KMS-11 (cell line): ENCODE measurements at regions not wholly inside any gene's neighbourhood (a gene's known extent, or its start where the extent isn't known, plus 50 kb on each side); places are given as distances from the start of the nearest gene placed in this dataset.

Experiments used
- H2AFZ ChIP-seq: fragments of 200-600 bp; sonication (generic); 2 replicates; pipeline ENCODE4 v1.6.1; 2016; ENCODE audit warnings: antibody characterized with exemption, mixed run types, low read depth
- H3K27ac ChIP-seq: fragments of 200-600 bp; sonication (generic); 2 replicates; pipeline ENCODE4 v1.6.1; 2016; ENCODE audit warnings: mild to moderate bottlenecking, mixed run types
- H3K27me3 ChIP-seq: fragments of 200-600 bp; sonication (generic); 2 replicates; pipeline ENCODE4 v1.6.1; 2017; ENCODE audit warnings: mild to moderate bottlenecking, low read depth, mixed run types, moderate library complexity; ENCODE audit not compliant: insufficient read depth
- H3K36me3 ChIP-seq: fragments of 200-600 bp; sonication (generic); 2 replicates; pipeline ENCODE4 v1.6.1; 2017; ENCODE audit warnings: mild to moderate bottlenecking, mixed run types; ENCODE audit not compliant: insufficient read depth
- H3K4me1 ChIP-seq: fragments of 200-600 bp; sonication (generic); 2 replicates; pipeline ENCODE4 v1.6.1; 2016; ENCODE audit warnings: mild to moderate bottlenecking, low read depth, mixed run types; ENCODE audit not compliant: poor library complexity, severe bottlenecking
- H3K4me2 ChIP-seq: fragments of 200-600 bp; sonication (generic); 2 replicates; pipeline ENCODE4 v1.7.0; 2016; ENCODE audit warnings: mild to moderate bottlenecking, mixed run types
- H3K4me3 ChIP-seq: fragments of 200-600 bp; sonication (generic); IDR thresholded peaks from 2 replicates; pipeline ENCODE4 v1.6.1; 2017; ENCODE audit warnings: low read depth, low read length, mixed read lengths; ENCODE audit not compliant: insufficient read depth
- H3K79me2 ChIP-seq: fragments of 200-600 bp; sonication (generic); 2 replicates; pipeline ENCODE4 v1.6.1; 2016; ENCODE audit warnings: low read depth, mixed run types; ENCODE audit not compliant: insufficient read depth
- H3K9ac ChIP-seq: fragments of 200-600 bp; sonication (generic); 2 replicates; pipeline ENCODE4 v1.6.1; 2016; ENCODE audit warnings: mild to moderate bottlenecking, mixed run types
- H4K20me1 ChIP-seq: fragments of 200-600 bp; sonication (generic); 2 replicates; pipeline ENCODE4 v1.6.1; 2016; ENCODE audit warnings: mild to moderate bottlenecking, mixed run types; ENCODE audit not compliant: insufficient read depth
- TF ChIP-seq, protein P1 (sequence below): fragments of 200-600 bp; sonication (generic); conservative IDR thresholded peaks from 2 replicates; pipeline ENCODE4 v1.6.1; 2017; ENCODE audit warnings: low read depth, mild to moderate bottlenecking, antibody characterized with exemption, low read length, moderate library complexity, mixed read lengths

DNA sequence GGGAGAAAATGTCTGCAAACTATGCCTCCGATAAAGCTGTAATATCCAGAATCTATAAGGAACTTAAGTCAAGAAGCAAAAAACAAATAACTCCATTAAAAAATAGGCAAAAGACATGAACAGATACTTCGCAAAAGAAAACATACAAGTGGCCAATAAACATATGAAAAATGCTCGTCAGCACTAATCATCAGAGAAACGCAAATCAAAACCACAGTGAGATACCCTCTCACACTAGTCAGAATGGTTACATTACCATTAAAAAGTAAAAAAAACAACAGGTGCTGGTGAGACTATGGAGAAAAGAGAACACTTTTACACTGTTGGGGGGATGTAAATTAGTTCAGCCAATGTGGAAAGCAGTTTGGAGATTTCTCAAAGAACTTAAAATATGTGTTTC is 498.5 kb upstream of the GRM7 start:
- no peaks in the 10 kb centered on the region for H4K20me1 ChIP-seq
- H3K27ac ChIP-seq: no peak overlapping the region
- no peak overlapping the region for H3K4me2 ChIP-seq
- no peaks in the 10 kb centered on the region for H3K27me3 ChIP-seq
- H3K79me2 ChIP-seq: no peaks in the 10 kb centered on the region
- no peak overlapping the region for H2AFZ ChIP-seq
- TF ChIP-seq, protein P1, sequence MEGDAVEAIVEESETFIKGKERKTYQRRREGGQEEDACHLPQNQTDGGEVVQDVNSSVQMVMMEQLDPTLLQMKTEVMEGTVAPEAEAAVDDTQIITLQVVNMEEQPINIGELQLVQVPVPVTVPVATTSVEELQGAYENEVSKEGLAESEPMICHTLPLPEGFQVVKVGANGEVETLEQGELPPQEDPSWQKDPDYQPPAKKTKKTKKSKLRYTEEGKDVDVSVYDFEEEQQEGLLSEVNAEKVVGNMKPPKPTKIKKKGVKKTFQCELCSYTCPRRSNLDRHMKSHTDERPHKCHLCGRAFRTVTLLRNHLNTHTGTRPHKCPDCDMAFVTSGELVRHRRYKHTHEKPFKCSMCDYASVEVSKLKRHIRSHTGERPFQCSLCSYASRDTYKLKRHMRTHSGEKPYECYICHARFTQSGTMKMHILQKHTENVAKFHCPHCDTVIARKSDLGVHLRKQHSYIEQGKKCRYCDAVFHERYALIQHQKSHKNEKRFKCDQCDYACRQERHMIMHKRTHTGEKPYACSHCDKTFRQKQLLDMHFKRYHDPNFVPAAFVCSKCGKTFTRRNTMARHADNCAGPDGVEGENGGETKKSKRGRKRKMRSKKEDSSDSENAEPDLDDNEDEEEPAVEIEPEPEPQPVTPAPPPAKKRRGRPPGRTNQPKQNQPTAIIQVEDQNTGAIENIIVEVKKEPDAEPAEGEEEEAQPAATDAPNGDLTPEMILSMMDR: no peak
- H3K4me1 ChIP-seq: no peaks in the 10 kb centered on the region
- H3K4me3 ChIP-seq: no peak overlapping the region
- no peaks in the 10 kb centered on the region for H3K36me3 ChIP-seq
- no peak overlapping the region for H3K9ac ChIP-seq

DNA sequence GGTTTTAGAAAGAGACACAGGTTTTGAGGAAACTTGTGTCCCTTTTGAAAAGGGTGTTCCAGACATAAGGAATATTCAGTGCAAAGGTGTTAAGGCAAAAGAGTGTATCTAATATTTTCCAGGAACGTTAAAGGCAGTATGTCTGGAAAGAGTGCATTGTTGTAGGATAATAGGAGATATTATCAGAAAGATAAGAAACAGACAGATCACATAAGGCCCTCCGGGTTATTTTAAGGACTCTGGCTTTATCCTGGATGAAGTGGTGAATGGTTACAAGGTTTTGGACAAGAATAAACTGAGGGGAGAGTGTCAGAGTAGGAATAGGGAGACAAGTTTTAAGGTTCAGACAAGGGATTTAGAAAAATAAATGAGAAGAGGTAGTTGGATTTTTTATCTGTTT is 493.7 kb upstream of the GRM7 start:
- Histone ChIP-seq H3K4me1 (no peaks in the 10 kb centered on the region), H3K79me2 (no peaks in the 10 kb centered on the region), H3K9ac (no peak overlapping the region), H3K4me2 (no peak overlapping the region), H3K27ac (no peak overlapping the region), H2AFZ (no peak overlapping the region), H3K36me3 (no peaks in the 10 kb centered on the region), H3K27me3 (no peaks in the 10 kb centered on the region), H4K20me1 (no peaks in the 10 kb centered on the region), H3K4me3 (no peak overlapping the region)
- TF ChIP-seq, protein P1: no peak

DNA sequence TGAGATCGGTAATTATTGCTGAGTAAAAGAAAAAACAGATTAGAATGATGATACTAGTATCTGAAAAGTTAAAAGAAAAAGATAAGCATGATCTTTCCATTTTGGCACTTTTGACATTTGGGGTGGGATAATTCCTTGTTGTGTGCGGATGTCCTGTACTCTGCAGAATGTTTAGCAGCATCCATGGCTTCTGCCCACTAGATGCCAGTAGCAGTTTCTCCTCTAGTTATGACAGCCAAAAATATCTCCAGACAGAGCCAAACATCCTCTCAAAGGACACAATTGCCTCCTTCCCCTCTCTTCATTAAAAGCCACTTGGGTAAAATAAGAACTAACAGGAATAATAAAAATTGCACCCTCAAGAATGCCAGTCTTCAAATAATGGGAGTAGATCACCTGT is 468.8 kb upstream of the GRM7 start:
- TF ChIP-seq, protein P1: no peak
- H2AFZ ChIP-seq: no peak overlapping the region

GRCh38 chr3:6394944-6395343 is 466.0 kb upstream of the GRM7 start:
- Histone ChIP-seq H3K4me2 (no peak overlapping the region), H3K27ac (no peak overlapping the region), H3K4me1 (no peaks in the 10 kb centered on the region), H3K36me3 (no peaks in the 10 kb centered on the region), H3K4me3 (no peak overlapping the region), H3K27me3 (no peaks in the 10 kb centered on the region), H4K20me1 (no peaks in the 10 kb centered on the region), H2AFZ (no peak overlapping the region), H3K9ac (no peak overlapping the region), H3K79me2 (no peaks in the 10 kb centered on the region)
- TF ChIP-seq, protein P1: no peak

More for the DNA sequence above, 468.8 kb upstream of the GRM7 start:
- H3K4me2 ChIP-seq: no peak overlapping the region
- H3K9ac ChIP-seq: no peak overlapping the region
- no peak overlapping the region for H3K4me3 ChIP-seq
- H4K20me1 ChIP-seq: no peaks in the 10 kb centered on the region
- H3K36me3 ChIP-seq: no peaks in the 10 kb centered on the region
- H3K27me3 ChIP-seq: no peaks in the 10 kb centered on the region
- H3K4me1 ChIP-seq: no peaks in the 10 kb centered on the region
- no peak overlapping the region for H3K27ac ChIP-seq
- H3K79me2 ChIP-seq: no peaks in the 10 kb centered on the region
